H9 (cell line): ENCODE measurements at regions not wholly inside any gene's neighbourhood (a gene's known extent, or its start where the extent isn't known, plus 50 kb on each side); places are given as distances from the start of the nearest gene placed in this dataset.

Experiments
- DNase-seq: peaks from one replicate; pipeline ENCODE4 v3.0.0-alpha.2; 2017
- H2AFZ ChIP-seq: one replicate; pipeline ENCODE4 v1.6.1; 2013; ENCODE audit warnings: mild to moderate bottlenecking, low read length, control low read depth, moderate library complexity
- H2AK5ac ChIP-seq: 2 replicates; pipeline ENCODE4 v1.6.1; 2013; ENCODE audit warnings: low read length, control low read depth, mixed read lengths; ENCODE audit not compliant: insufficient read length
- H2BK120ac ChIP-seq: one replicate; pipeline ENCODE4 v1.6.1; 2013; ENCODE audit warnings: low read depth, mild to moderate bottlenecking, low read length, control low read depth, inconsistent platforms; ENCODE audit not compliant: poor library complexity, severe bottlenecking
- H2BK12ac ChIP-seq: 2 replicates; pipeline ENCODE4 v1.6.1; 2013; ENCODE audit warnings: low read length, control low read depth, mixed read lengths, low read depth; ENCODE audit not compliant: insufficient read length
- H2BK15ac ChIP-seq: 2 replicates; pipeline ENCODE4 v1.6.1; 2013; ENCODE audit warnings: low read depth, low read length, control low read depth
- H2BK20ac ChIP-seq: one replicate; pipeline ENCODE4 v1.6.1; 2013; ENCODE audit warnings: low read depth, mild to moderate bottlenecking, low read length, control low read depth, inconsistent platforms; ENCODE audit not compliant: poor library complexity, severe bottlenecking
- H2BK5ac ChIP-seq: 2 replicates; pipeline ENCODE4 v1.6.1; 2013; ENCODE audit warnings: low read length, control low read depth, mixed read lengths; ENCODE audit not compliant: insufficient read length
- H3K14ac ChIP-seq: 2 replicates; pipeline ENCODE4 v1.6.1; 2013; ENCODE audit warnings: low read length, control low read depth; ENCODE audit not compliant: insufficient read depth
- H3K18ac ChIP-seq: 2 replicates; pipeline ENCODE4 v1.6.1; 2013; ENCODE audit warnings: low read depth, mild to moderate bottlenecking, mixed read lengths, low read length, control low read depth; ENCODE audit not compliant: insufficient read length
- H3K23ac ChIP-seq: 2 replicates; pipeline ENCODE4 v1.6.1; 2013; ENCODE audit warnings: low read length, control low read depth, mixed read lengths, low read depth; ENCODE audit not compliant: insufficient read length
- H3K23me2 ChIP-seq: 2 replicates; pipeline ENCODE4 v1.6.1; 2013; ENCODE audit warnings: low read depth, mild to moderate bottlenecking, mixed read lengths, low read length, control low read depth; ENCODE audit not compliant: insufficient read length, poor library complexity, severe bottlenecking
- H3K27ac ChIP-seq: 2 replicates; pipeline ENCODE4 v1.5.1; 2013; ENCODE audit warnings: low read length, control low read depth, mixed read lengths, low read depth; ENCODE audit not compliant: insufficient read length
- H3K27me3 ChIP-seq: 2 replicates; pipeline ENCODE4 v1.6.1; 2013; ENCODE audit warnings: low read length, control low read depth, inconsistent platforms; ENCODE audit not compliant: insufficient read depth
- H3K4ac ChIP-seq: 2 replicates; pipeline ENCODE4 v1.6.1; 2013; ENCODE audit warnings: low read depth, mild to moderate bottlenecking, control low read depth, inconsistent platforms, low read length, moderate library complexity
- H3K4me1 ChIP-seq: 2 replicates; pipeline ENCODE4 v1.6.1; 2013; ENCODE audit warnings: low read length, control low read depth, inconsistent platforms; ENCODE audit not compliant: insufficient read depth
- H3K4me2 ChIP-seq: 2 replicates; pipeline ENCODE4 v1.6.1; 2013; ENCODE audit warnings: low read length, control low read depth, mixed read lengths; ENCODE audit not compliant: insufficient read length, insufficient read depth
- H3K56ac ChIP-seq: 2 replicates; pipeline ENCODE4 v1.6.1; 2013; ENCODE audit warnings: low read depth, mild to moderate bottlenecking, mixed read lengths, low read length, control low read depth; ENCODE audit not compliant: insufficient read length
- H3K79me1 ChIP-seq: 2 replicates; pipeline ENCODE4 v1.6.1; 2013; ENCODE audit warnings: low read depth, mild to moderate bottlenecking, moderate library complexity, low read length, control low read depth, inconsistent platforms; ENCODE audit not compliant: insufficient read depth, poor library complexity, severe bottlenecking
- H3K79me2 ChIP-seq: 2 replicates; pipeline ENCODE4 v1.6.1; 2013; ENCODE audit warnings: low read length, control low read depth, inconsistent platforms; ENCODE audit not compliant: insufficient read depth
- H3K9ac ChIP-seq: 2 replicates; pipeline ENCODE4 v1.6.1; 2013; ENCODE audit warnings: low read length, control low read depth, mixed read lengths; ENCODE audit not compliant: insufficient read length; ENCODE audit errors: extremely low read depth
- H3K9me3 ChIP-seq: one replicate; pipeline ENCODE4 v1.6.1; 2013; ENCODE audit warnings: low read depth, low read length, inconsistent platforms; ENCODE audit not compliant: control insufficient read depth
- H3T11ph ChIP-seq: one replicate; pipeline ENCODE4 v1.6.1; 2013; ENCODE audit warnings: mild to moderate bottlenecking, low read length, control low read depth, inconsistent platforms
- H4K20me1 ChIP-seq: one replicate; pipeline ENCODE4 v1.6.1; 2013; ENCODE audit not compliant: control insufficient read depth, insufficient read length, insufficient read depth
- H4K5ac ChIP-seq: 2 replicates; pipeline ENCODE4 v1.6.1; 2013; ENCODE audit warnings: low read depth, mild to moderate bottlenecking, mixed read lengths, low read length, control low read depth; ENCODE audit not compliant: insufficient read length
- H4K8ac ChIP-seq: replicated peaks from 2 replicates; pipeline ENCODE4 v1.6.1; 2013; ENCODE audit warnings: low read length, control low read depth, mixed read lengths, low read depth; ENCODE audit not compliant: insufficient read length
- H4K91ac ChIP-seq: 2 replicates; pipeline ENCODE4 v1.6.1; 2013; ENCODE audit warnings: low read depth, mild to moderate bottlenecking, moderate library complexity, mixed read lengths, low read length, control low read depth; ENCODE audit not compliant: insufficient read length
- H3K27ac Mint-ChIP-seq, 3 experiments: 2 replicates in 2 of 3; 3 replicates in 1 of 3; pipeline ENCODE4 v1.8.0; 2020 to 2021; ENCODE audit warnings: mixed read lengths in 3 of 3, mild to moderate bottlenecking in 1 of 3, moderate library complexity in 1 of 3
- H3K27me3 Mint-ChIP-seq: 2 replicates; pipeline ENCODE4 v1.8.0; 2021; ENCODE audit warnings: low read depth, mild to moderate bottlenecking, moderate library complexity, mixed read lengths
- H3K36me3 Mint-ChIP-seq, 3 experiments: 2 replicates in 2 of 3; 3 replicates in 1 of 3; pipeline ENCODE4 v1.8.0; 2020 to 2021; ENCODE audit warnings: low read depth in 3 of 3, mixed read lengths in 3 of 3; ENCODE audit not compliant: insufficient read depth in 1 of 3
- H3K4me1 Mint-ChIP-seq, 2 experiments: 2 replicates each; pipeline ENCODE4 v1.8.0; 2020; ENCODE audit warnings: mixed read lengths in 2 of 2
- H3K4me3 Mint-ChIP-seq, 2 experiments: 2 replicates in 1 of 2; 3 replicates in 1 of 2; pipeline ENCODE4 v1.8.0; 2020 to 2021; ENCODE audit warnings: mild to moderate bottlenecking in 2 of 2, mixed read lengths in 2 of 2, moderate library complexity in 1 of 2
- H3K9me3 Mint-ChIP-seq, 2 experiments: 2 replicates in 1 of 2; 3 replicates in 1 of 2; pipeline ENCODE4 v1.8.0; 2020; ENCODE audit warnings: mild to moderate bottlenecking in 2 of 2, mixed read lengths in 2 of 2, moderate library complexity in 1 of 2
- WGBS: extraction: QIAGEN DNeasy Blood & Tissue Kit; methylation state at CpG from one replicate; pipeline ENCODE4 v1.1.7; 2013; ENCODE audit warnings: missing lambda C conversion rate, low lambda C conversion rate, mixed read lengths; ENCODE audit not compliant: insufficient read length; ENCODE audit errors: extremely low coverage; 5-methylcytosine and 5-hydroxymethylcytosine counted together
- TF ChIP-seq, protein P1 (sequence below): fragments of 200-600 bp; sonication (generic); conservative IDR thresholded peaks from 3 replicates; pipeline ENCODE4 v1.8.0; 2021; ENCODE audit warnings: antibody characterized with exemption, mild to moderate bottlenecking

DNA sequence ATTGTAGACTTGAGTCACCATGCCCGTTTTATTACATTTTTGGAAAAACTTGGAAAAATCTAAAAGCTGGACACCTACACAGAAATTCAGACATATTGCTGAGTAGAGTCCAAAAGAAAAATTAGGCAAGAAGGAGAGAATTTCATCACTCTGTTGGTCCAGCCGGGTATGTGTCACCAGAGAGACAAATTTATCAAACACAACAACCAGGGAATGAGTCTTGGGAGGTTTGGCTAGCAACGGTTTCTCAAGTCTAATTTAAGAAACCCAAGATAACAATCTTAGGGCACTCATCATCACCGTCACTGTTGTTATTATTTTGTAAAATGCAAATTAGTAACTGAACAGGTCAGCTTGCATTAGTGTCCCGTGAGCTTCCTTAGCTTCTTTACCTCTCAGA lies 197.5 kb upstream of the C2CD4B start:
- TF ChIP-seq, protein P1, sequence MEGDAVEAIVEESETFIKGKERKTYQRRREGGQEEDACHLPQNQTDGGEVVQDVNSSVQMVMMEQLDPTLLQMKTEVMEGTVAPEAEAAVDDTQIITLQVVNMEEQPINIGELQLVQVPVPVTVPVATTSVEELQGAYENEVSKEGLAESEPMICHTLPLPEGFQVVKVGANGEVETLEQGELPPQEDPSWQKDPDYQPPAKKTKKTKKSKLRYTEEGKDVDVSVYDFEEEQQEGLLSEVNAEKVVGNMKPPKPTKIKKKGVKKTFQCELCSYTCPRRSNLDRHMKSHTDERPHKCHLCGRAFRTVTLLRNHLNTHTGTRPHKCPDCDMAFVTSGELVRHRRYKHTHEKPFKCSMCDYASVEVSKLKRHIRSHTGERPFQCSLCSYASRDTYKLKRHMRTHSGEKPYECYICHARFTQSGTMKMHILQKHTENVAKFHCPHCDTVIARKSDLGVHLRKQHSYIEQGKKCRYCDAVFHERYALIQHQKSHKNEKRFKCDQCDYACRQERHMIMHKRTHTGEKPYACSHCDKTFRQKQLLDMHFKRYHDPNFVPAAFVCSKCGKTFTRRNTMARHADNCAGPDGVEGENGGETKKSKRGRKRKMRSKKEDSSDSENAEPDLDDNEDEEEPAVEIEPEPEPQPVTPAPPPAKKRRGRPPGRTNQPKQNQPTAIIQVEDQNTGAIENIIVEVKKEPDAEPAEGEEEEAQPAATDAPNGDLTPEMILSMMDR = no peak
- H3K14ac ChIP-seq = no peak overlapping the region
- no peak overlapping the region for H3K9ac ChIP-seq
- H3T11ph ChIP-seq = no peak overlapping the region
- no peak overlapping the region for H2AFZ ChIP-seq
- Mint-ChIP-seq H3K36me3 (no peaks in the 10 kb centered on the region), H3K4me3 (no peak overlapping the region), H3K4me1 (no peaks in the 10 kb centered on the region), H3K9me3 (no peaks in the 10 kb centered on the region; a peak in 1 of 5 replicates), H3K27ac (no peak overlapping the region; a peak in 1 of 7 replicates), H3K27me3 (peaks cover 2% of the 10 kb centered on the region)
- H3K56ac ChIP-seq = no peak overlapping the region
- no peak for DNase-seq
- H2BK15ac ChIP-seq = no peak overlapping the region
- H3K18ac ChIP-seq = no peak overlapping the region
- no peak overlapping the region for H2BK120ac ChIP-seq
- no peaks in the 10 kb centered on the region for H3K23me2 ChIP-seq
- no peaks in the 10 kb centered on the region for H3K79me1 ChIP-seq
- no peak overlapping the region for H4K8ac ChIP-seq
- H2AK5ac ChIP-seq = no peak overlapping the region
- H4K20me1 ChIP-seq = no peaks in the 10 kb centered on the region
- no peak overlapping the region for H3K4me2 ChIP-seq
- H3K23ac ChIP-seq = no peak overlapping the region
- H3K27me3 ChIP-seq = no peaks in the 10 kb centered on the region
- H3K9me3 ChIP-seq = no peaks in the 10 kb centered on the region
- WGBS = no CpG with 5 or more reads among the region's 5 CpGs
- H4K5ac ChIP-seq = no peak overlapping the region
- no peak overlapping the region for H3K4ac ChIP-seq
- no peaks in the 10 kb centered on the region for H3K79me2 ChIP-seq
- H2BK5ac ChIP-seq = no peak overlapping the region
- no peaks in the 10 kb centered on the region for H3K4me1 ChIP-seq
- H2BK20ac ChIP-seq = no peak overlapping the region
- H4K91ac ChIP-seq = no peak overlapping the region
- H2BK12ac ChIP-seq = no peak overlapping the region
- no peak overlapping the region for H3K27ac ChIP-seq
